DND-41 (cell line): ENCODE measurements at regions not wholly inside any gene's neighbourhood (a gene's known extent, or its start where the extent isn't known, plus 50 kb on each side); places are given as distances from the start of the nearest gene placed in this dataset.

ENCODE experiments used
- EZH2 ChIP-seq: IDR thresholded peaks from 3 replicates; pipeline ENCODE4 v1.6.1; 2012; ENCODE audit warnings: borderline replicate concordance, low read depth, mild to moderate bottlenecking, moderate library complexity, low read length, inconsistent platforms; ENCODE audit not compliant: severe bottlenecking
- TF ChIP-seq, protein P1 (sequence below): IDR thresholded peaks from 2 replicates; pipeline ENCODE4 v1.5.1; 2012; ENCODE audit warnings: borderline replicate concordance, low read length, moderate library complexity, mild to moderate bottlenecking; ENCODE audit not compliant: poor library complexity, severe bottlenecking; ENCODE audit errors: extremely low read depth

DNA sequence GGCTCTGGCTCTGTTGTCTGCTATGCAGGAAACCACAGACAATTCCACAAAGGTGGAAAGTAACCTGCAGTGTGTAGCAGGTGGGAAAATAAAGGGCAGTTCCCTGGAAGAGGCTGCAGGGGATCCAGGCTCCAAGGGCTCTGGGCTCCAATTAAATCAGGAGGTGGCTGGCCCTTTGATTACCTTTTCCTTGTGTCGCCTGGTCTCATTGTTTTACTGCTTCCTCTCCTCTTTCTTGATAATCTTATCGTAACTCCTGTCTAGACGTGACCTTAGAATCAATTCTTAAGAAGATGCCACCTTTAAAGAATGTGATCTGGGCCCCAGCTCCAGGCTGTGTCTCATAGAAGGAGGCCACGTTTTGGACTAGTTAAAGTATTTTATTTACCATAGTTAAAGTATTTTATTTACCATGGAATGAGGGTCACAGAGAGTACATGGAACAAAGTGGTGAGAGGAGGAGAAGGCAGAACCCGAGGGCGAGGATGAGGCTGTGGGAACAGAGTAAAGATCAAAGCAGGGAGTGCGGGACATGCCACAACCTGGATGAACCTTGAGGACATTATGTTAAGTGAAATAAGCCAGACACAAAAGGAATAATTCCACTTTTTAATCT, 237.5 kb upstream of the STT3B start:
- TF ChIP-seq, protein P1, sequence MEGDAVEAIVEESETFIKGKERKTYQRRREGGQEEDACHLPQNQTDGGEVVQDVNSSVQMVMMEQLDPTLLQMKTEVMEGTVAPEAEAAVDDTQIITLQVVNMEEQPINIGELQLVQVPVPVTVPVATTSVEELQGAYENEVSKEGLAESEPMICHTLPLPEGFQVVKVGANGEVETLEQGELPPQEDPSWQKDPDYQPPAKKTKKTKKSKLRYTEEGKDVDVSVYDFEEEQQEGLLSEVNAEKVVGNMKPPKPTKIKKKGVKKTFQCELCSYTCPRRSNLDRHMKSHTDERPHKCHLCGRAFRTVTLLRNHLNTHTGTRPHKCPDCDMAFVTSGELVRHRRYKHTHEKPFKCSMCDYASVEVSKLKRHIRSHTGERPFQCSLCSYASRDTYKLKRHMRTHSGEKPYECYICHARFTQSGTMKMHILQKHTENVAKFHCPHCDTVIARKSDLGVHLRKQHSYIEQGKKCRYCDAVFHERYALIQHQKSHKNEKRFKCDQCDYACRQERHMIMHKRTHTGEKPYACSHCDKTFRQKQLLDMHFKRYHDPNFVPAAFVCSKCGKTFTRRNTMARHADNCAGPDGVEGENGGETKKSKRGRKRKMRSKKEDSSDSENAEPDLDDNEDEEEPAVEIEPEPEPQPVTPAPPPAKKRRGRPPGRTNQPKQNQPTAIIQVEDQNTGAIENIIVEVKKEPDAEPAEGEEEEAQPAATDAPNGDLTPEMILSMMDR, result no peak
- no peak for TF ChIP-seq EZH2
